MM.1S (cell line): ENCODE measurements at regions not wholly inside any gene's neighbourhood (a gene's known extent, or its start where the extent isn't known, plus 50 kb on each side); places are given as distances from the start of the nearest gene placed in this dataset.

Experiments used
- DNase-seq: peaks from one replicate; pipeline ENCODE4 v3.0.0-alpha.2; 2015
- H2AFZ ChIP-seq: fragments of 300-600 bp; sonication (generic); 2 replicates; pipeline ENCODE4 v1.6.0; 2016; ENCODE audit warnings: antibody characterized with exemption, low read length
- H3F3A ChIP-seq: fragments of 300-600 bp; sonication (generic); 2 replicates; pipeline ENCODE4 v1.6.1; 2016; ENCODE audit warnings: mild to moderate bottlenecking, antibody characterized with exemption, low read length, moderate library complexity, mixed read lengths; ENCODE audit not compliant: insufficient read depth
- H3K27ac ChIP-seq: fragments of 300-600 bp; sonication (generic); 2 replicates; pipeline ENCODE4 v1.5.1; 2016; ENCODE audit warnings: mild to moderate bottlenecking, low read length
- H3K27me3 ChIP-seq: fragments of 300-600 bp; sonication (generic); replicated peaks from 2 replicates; pipeline ENCODE4 v1.6.0; 2016; ENCODE audit warnings: low read length; ENCODE audit not compliant: insufficient read depth
- H3K36me3 ChIP-seq: fragments of 300-600 bp; sonication (generic); replicated peaks from 2 replicates; pipeline ENCODE4 v1.6.1; 2016; ENCODE audit warnings: mild to moderate bottlenecking, low read length, mixed read lengths; ENCODE audit not compliant: insufficient read depth
- H3K4me1 ChIP-seq: fragments of 300-600 bp; sonication (generic); 2 replicates; pipeline ENCODE4 v1.6.1; 2016; ENCODE audit warnings: low read length, mixed read lengths
- H3K4me2 ChIP-seq: fragments of 300-600 bp; sonication (generic); 2 replicates; pipeline ENCODE4 v1.6.0; 2016; ENCODE audit warnings: low read depth, low read length
- H3K4me3 ChIP-seq: fragments of 300-600 bp; sonication (generic); 2 replicates; pipeline ENCODE4 v1.5.1; 2016; ENCODE audit warnings: low read length, mixed read lengths
- H3K79me2 ChIP-seq: fragments of 300-600 bp; sonication (generic); 2 replicates; pipeline ENCODE4 v1.6.1; 2016; ENCODE audit warnings: mixed run types, low read length, mixed read lengths
- H3K9ac ChIP-seq: fragments of 300-600 bp; sonication (generic); 2 replicates; pipeline ENCODE4 v1.6.1; 2016; ENCODE audit warnings: low read length, mixed read lengths
- H3K9me2 ChIP-seq: fragments of 300-600 bp; sonication (generic); replicated peaks from 2 replicates; pipeline ENCODE4 v1.6.1; 2016; ENCODE audit warnings: mild to moderate bottlenecking, low read length, mixed read lengths; ENCODE audit not compliant: insufficient read depth
- H3K9me3 ChIP-seq: fragments of 300-600 bp; sonication (generic); replicated peaks from 2 replicates; pipeline ENCODE4 v1.6.1; 2016; ENCODE audit warnings: mild to moderate bottlenecking, low read length, mixed read lengths; ENCODE audit not compliant: insufficient read depth
- H4K20me1 ChIP-seq: fragments of 300-600 bp; sonication (generic); 2 replicates; pipeline ENCODE4 v1.6.1; 2016; ENCODE audit warnings: mild to moderate bottlenecking, low read length, moderate library complexity, mixed read lengths; ENCODE audit not compliant: insufficient read depth
- CTCF ChIP-seq: fragments of 300-600 bp; sonication (generic); IDR thresholded peaks from 2 replicates; pipeline ENCODE4 v1.5.1; 2016; ENCODE audit warnings: antibody characterized with exemption, low read length, mixed read lengths
- EZH2 ChIP-seq: fragments of 300-600 bp; sonication (generic); optimal IDR thresholded peaks from 2 replicates; pipeline ENCODE3; 2017; ENCODE audit warnings: low read depth, mild to moderate bottlenecking, antibody characterized with exemption, low read length, mixed read lengths
- EZH2phosphoT487 ChIP-seq: fragments of 300-600 bp; sonication (generic); IDR thresholded peaks from 2 replicates; pipeline ENCODE4 v1.6.1; 2018; ENCODE audit warnings: antibody characterized with exemption, low read length

DNA sequence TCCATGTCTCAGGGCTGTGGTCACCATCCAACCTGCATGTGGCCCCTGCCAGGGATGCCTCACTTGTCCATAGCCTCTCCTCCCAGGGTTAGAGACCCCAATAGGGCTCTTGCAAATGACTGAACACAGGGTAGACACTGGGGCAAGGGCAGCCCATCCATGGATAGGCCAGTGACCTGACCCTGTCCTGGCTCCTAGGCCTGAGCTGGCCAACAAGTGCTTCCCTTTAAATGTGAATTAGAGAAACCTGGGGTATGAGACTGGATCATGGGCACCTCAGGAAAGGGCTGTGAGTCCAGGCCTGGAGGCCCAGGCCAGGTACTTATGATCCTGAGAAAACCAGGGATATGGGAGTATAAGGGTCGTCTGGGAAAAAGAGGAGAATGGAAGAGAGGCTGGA, 64.5 kb downstream of the COPS8 start:
- Histone ChIP-seq H3K27ac (no peak overlapping the region), H3K36me3 (no peaks in the 10 kb centered on the region), H2AFZ (no peak overlapping the region), H3F3A (peaks cover 8% of the 10 kb centered on the region), H3K79me2 (no peaks in the 10 kb centered on the region), H3K9me3 (no peaks in the 10 kb centered on the region), H3K9me2 (no peaks in the 10 kb centered on the region), H3K27me3 (no peaks in the 10 kb centered on the region), H3K4me2 (no peak overlapping the region), H4K20me1 (no peaks in the 10 kb centered on the region), H3K9ac (no peak overlapping the region), H3K4me1 (peaks cover 11% of the 10 kb centered on the region), H3K4me3 (no peak overlapping the region)
- DNase-seq = no peak
- TF ChIP-seq EZH2phosphoT487 (no peak), CTCF (no peak), EZH2 (no peak)

GRCh38 chr2:237150831-237151375, 65.2 kb downstream of the COPS8 start:
- no peak for DNase-seq
- H3F3A ChIP-seq = peaks cover 13% of the 10 kb centered on the region
- H2AFZ ChIP-seq = no peak overlapping the region
- H3K9me3 ChIP-seq = no peaks in the 10 kb centered on the region
- no peaks in the 10 kb centered on the region for H3K79me2 ChIP-seq
- H3K9me2 ChIP-seq = no peaks in the 10 kb centered on the region
- no peak overlapping the region for H3K9ac ChIP-seq
- H3K27ac ChIP-seq = no peak overlapping the region
- H4K20me1 ChIP-seq = no peaks in the 10 kb centered on the region
- H3K4me2 ChIP-seq = no peak overlapping the region
- no peaks in the 10 kb centered on the region for H3K36me3 ChIP-seq
- TF ChIP-seq EZH2phosphoT487 = no peak
- no peak for TF ChIP-seq EZH2
- H3K27me3 ChIP-seq = no peaks in the 10 kb centered on the region
- peaks cover 17% of the 10 kb centered on the region for H3K4me1 ChIP-seq
- H3K4me3 ChIP-seq = no peak overlapping the region

DNA sequence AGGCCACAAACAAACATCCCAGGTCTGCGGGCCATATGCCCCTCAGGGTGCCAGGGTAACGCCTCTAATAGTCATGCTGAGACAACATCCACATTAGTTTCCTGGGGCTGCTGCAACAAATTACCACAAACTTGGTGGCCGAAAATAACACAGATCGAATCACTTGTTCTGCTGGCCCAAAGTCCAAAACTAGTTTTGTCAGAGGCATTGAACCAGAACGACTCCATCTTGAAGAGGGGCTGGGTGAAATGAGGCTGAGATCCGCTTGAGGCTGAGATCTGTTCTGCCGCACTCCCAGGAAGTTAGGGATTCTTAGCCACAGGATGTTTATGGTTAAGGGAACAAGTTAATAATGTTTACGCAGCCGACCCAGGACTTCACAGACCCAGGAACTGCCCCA, 66.7 kb downstream of the COPS8 start:
- Histone ChIP-seq H3K9me3 (no peaks in the 10 kb centered on the region), H3F3A (peaks cover 13% of the 10 kb centered on the region), H3K27ac (no peak overlapping the region), H2AFZ (no peak overlapping the region), H3K36me3 (no peaks in the 10 kb centered on the region), H3K9me2 (no peaks in the 10 kb centered on the region), H4K20me1 (no peaks in the 10 kb centered on the region), H3K4me2 (no peak overlapping the region), H3K4me1 (peaks cover 21% of the 10 kb centered on the region), H3K27me3 (no peaks in the 10 kb centered on the region), H3K4me3 (no peak overlapping the region), H3K79me2 (no peaks in the 10 kb centered on the region), H3K9ac (no peak overlapping the region)
- no peak for DNase-seq
- TF ChIP-seq EZH2 (no peak), CTCF (no peak), EZH2phosphoT487 (no peak)

DNA sequence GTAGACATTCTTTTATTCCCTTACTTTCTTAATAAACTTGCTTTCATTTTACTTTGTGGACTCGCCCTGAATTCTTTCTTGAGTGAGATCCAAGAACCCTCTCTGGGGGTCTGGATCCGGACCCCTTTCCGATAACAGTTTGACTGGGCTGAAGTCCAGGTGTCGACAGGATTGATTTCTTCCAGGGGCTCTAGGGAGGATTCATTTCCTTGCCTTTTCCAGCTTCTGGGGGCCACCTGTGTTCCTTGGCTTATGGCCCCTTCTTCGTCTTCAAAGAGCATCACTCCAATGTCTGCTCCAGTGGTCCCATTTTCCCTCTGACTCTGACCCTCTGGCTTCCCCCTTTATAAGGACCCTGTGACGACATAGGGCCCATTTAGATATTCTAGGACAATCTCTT, 67.5 kb downstream of the COPS8 start:
- Histone ChIP-seq H3K36me3 (no peaks in the 10 kb centered on the region), H4K20me1 (no peaks in the 10 kb centered on the region), H3K9ac (no peak overlapping the region), H3K79me2 (no peaks in the 10 kb centered on the region), H3K4me3 (no peak overlapping the region), H3K4me2 (no peak overlapping the region), H3K9me2 (no peaks in the 10 kb centered on the region), H3K27me3 (no peaks in the 10 kb centered on the region), H3K9me3 (no peaks in the 10 kb centered on the region), H2AFZ (no peak overlapping the region), H3F3A (peaks cover 13% of the 10 kb centered on the region), H3K4me1 (peaks cover 21% of the 10 kb centered on the region), H3K27ac (no peak overlapping the region)
- no peak for DNase-seq
- no peak for TF ChIP-seq CTCF
- no peak for TF ChIP-seq EZH2
- no peak for TF ChIP-seq EZH2phosphoT487
